GM18868 (cell line): ENCODE measurements at regions not wholly inside any gene's neighbourhood (a gene's known extent, or its start where the extent isn't known, plus 50 kb on each side); places are given as distances from the start of the nearest gene placed in this dataset.

Experiments used
- ATAC-seq: cut with Tn5 transposase; IDR thresholded peaks from one replicate; pipeline ENCODE4 v1.9.1; 2021; ENCODE audit warnings: mild to moderate bottlenecking, moderate library complexity; ENCODE audit not compliant: unreplicated experiment

DNA sequence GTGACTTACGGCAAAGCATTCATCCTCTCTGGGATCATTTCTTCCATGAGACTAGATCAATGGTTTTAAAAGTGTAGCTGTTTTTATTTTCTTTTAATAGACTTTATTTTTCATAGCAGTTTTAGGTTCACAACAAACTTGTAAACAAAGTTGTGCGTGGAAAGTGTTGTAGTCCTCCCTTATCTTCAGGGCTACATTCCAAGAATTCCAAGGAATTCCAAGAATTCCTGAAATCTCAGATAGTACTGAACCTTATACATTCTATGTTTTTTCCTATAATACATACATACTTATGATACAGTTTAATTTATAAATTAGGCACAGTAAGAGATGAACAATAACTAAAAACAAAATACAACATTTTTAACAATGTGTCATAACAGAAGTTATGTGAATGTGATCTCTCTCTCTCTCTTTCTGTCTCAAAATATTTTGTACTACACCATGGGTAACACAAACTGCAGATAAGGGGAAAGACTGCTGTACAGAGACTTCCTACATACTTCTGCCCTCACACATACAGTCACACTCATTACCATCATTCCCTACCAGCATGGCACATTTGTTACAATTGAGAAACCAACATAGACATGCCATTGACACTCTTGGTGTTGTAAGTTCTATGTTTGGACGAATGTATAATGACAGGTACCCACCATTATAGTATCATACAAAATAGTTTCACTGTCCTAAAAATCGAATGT, 1933.2 kb upstream of the WWC1 start:
- ATAC-seq: no peak

GRCh38 chr5:166363087-166363760, 1928.2 kb upstream of the WWC1 start:
- no peak for ATAC-seq

- no peak for ATAC-seq
Observed at GRCh38 chr5:166365164-166365563, 1926.3 kb upstream of the WWC1 start.

DNA sequence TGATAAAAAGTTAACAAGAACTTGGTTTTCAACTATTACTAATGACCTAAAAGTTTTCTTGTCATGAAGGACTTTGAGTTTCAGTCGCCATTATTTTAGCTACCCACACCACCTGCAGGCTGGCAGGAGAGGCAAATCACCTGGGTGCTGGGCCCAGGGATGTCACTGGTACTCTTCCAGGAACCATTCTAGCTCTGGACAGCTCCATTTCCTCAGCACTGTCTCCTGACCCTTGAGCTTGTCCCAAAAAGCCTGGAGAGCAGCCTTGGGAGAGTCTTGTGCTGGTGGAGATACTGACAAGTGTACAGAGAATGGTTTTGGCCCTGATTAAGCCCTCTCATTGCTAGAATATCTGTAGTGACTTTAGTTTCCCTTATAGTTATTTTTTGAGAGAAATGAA, 1924.1 kb upstream of the WWC1 start:
- no peak for ATAC-seq

DNA sequence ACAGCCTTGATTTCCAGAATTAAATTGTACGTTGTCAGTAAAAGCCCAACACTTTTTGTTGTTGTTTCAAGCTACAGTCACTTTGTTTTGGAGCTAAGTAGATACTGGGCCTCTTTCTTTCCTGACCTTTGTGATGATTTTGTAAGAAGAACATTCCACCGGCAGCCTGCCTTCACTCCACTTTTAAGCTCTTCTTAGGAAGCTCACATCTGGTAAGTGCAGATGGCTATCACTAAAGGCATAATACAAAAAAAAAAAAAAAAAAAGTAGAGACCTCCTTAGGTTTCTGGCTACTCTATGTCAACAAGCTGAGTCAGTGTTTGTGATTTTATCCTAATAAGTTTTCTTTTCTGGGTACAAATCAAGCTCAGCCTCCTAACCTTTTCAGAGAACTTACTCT, 1922.1 kb upstream of the WWC1 start:
- no peak for ATAC-seq

DNA sequence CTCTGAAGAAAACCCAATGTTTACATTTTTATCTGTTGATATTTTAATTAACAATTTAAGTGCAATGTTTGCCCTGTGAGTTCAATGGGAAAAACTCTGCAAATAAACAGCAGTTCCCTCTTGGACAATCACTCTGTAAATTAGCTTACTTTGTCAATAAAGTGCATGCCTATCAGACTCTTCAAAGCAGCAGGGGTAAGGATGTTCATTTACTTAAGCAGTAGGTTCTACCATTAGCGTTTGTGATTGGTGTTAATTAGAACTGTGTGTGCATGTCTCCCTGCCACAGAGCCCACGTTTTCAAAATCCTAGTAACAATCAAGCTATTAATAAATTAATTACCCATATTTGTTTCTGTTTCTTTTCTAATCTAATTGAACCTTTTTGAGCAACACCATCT, 1921.6 kb upstream of the WWC1 start:
- ATAC-seq: no peak

- ATAC-seq: peak; percentile 54
Observed at GRCh38 chr5:166370928-166371690, 1920.3 kb upstream of the WWC1 start.

DNA sequence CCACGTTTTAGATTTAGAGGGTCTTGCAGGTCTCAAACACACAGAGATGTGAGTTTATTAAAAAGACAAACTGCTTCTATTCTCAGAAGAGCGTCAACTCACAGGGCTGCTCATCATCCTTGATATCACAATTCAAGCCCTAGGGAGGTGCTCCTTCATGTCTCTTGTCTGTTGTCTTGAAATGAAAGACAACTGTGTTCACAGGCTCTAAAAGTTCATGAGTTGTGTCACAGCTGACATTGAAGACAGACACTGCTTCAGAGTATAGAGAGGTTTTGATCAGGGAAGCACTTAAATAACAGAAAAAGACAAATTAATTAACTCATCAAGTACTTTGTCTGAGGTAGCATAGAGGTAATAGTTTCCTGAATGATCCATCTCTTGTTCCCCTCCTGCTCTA, 1917.6 kb upstream of the WWC1 start:
- no peak for ATAC-seq

DNA sequence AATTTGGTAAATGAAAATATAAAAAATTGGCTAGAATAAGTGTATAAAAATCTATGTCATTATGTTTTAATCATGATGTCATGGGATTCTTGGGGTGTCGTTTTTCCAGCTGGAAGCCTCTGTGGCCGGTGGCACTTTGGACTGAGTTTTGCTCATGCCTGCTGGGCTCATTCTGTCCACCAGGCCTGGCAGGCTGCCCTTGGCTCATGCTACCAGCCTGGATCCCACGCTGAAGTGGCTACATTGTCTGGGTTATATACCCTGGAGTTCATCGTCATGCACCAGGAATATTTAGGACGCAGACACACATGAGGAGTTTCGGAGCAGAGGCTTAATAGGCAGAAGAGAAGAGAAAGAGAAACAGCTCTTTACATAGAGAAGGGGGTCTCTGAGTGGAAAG, 1913.7 kb upstream of the WWC1 start:
- ATAC-seq: no peak

GRCh38 chr5:166379517-166379916, 1911.9 kb upstream of the WWC1 start:
- no peak for ATAC-seq

DNA sequence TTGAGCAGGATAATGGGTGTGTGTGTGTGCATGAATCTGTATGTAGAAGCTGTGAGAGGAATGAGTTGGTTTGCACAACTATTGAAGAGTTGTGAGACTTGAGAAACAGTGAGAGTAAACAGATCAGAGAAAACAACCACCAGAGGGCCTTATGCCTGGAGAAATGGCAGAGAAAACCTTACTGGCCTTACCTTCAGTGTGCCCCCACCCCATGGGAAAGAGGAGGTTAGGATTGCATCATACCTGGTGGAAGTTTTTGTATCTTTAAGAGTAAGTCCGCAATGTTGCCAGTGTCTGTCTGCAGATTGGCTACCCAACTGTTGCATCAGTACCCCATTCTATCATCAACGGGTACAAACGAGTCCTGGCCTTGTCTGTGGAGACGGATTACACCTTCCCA, 1909.4 kb upstream of the WWC1 start:
- ATAC-seq: no peak

DNA sequence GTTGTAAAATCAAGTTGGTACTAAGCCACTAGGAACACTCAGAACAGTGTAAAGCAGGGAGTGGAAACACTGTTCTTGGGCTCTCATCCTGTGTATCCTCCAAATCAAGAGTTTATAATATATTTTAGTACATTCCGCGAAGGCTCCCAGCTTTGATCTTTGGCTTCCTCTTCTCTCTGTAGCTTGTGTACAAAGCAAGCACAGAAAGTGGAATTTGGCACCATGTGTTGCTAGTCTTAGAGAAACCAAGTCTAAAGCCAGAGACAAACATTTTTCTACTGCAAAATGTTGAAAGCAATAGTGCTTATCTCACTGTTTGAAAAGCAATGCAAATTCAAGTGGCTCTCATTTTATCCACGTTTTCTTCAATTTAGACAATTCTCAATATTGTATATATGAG, 1893.3 kb upstream of the WWC1 start:
- no peak for ATAC-seq

GRCh38 chr5:166399781-166400180, 1891.7 kb upstream of the WWC1 start:
- ATAC-seq: no peak

DNA sequence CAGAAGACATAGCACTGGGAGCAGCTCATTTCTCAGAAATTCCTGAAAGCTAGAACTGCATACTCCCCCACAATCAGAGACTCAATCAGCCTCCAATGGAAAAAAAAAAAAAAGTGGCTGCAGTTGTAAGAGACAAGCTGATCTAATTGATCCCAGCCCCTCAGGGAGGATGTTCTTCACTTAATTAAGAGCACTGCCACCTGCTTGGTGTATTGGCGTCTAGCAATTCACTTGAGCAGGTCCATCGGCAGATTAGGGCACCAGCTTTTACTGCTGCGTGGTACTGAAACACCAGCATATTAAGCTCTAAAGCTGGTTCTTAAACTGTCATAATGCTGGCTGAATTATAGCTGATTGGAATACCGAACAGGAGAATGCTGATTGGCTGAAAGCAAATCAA, 1890.1 kb upstream of the WWC1 start:
- ATAC-seq: no peak

GRCh38 chr5:166412191-166412590, 1879.3 kb upstream of the WWC1 start:
- no peak for ATAC-seq

DNA sequence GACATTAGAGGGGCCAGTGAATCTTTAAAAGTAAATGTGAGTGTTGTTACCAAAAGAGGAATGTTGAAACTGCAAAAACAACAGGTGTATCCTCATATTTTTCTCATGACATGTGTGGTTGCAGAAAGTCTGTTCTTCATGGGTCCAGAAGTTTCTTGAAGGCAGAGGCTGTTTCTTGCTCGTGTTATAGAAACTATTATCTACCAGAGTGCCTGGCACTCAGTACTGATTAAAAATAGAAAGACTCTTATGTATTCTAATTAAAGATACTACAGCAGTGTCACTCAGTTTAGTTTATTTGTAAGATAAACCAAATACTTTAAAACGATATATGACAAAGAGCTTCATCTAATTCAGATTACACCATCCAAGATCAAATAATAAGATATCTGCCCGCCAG, 1864.2 kb upstream of the WWC1 start:
- no peak for ATAC-seq

DNA sequence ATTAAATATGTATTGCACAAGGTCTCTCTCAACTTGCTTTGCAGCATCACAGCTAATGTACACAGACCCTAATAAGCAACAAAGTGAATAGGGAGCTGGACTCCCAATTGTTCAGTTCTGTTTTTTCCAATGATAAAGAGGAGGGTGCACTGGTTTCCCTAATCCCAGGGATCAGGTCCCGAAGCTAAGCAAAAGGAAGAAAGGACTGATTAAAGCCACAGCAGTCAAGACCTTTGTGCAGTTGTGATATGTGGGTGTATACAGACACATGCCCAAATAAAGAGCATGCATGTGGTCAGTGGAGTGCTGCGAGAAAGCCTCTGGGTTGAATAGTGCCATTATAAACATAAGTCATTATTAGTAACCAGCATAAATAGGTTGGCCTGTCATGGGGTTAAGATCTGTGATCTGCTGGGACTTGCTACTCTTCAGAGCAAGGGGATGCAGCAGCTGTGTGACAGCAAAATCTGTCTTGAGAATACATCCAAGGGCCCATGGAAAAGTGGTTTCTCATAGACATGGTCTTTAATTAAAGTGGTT, 1863.1 kb upstream of the WWC1 start:
- no peak for ATAC-seq

GRCh38 chr5:166430491-166431319, 1860.7 kb upstream of the WWC1 start:
- no peak for ATAC-seq

DNA sequence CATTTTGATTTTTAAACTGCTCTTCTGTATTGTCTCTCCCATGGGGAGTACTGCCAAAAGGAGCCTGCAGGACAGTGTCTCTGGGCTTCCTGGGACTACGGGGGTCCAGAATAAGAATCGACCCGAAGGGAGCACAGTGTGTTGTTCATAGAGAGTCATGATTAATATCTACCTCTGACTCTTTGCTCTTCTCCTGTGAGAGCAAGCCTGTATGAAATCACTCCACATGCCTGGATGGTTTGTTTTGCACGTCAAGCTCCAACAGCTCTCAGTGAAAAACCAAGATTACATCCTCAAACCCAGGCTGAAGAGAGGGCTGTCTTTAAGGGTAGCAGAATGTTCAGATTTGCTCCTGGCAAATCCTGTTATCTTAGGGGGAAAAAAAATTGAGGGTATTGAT, 1860.0 kb upstream of the WWC1 start:
- no peak for ATAC-seq

- ATAC-seq: no peak
Observed at GRCh38 chr5:166433679-166434078, 1857.8 kb upstream of the WWC1 start.

- no peak for ATAC-seq
Observed at GRCh38 chr5:166436872-166437271, 1854.6 kb upstream of the WWC1 start.
